SK-N-SH treated with all-trans-retinoic acid at 6 μM for 48 hours (cell line): ENCODE measurements at regions not wholly inside any gene's neighbourhood (a gene's known extent, or its start where the extent isn't known, plus 50 kb on each side); places are given as distances from the start of the nearest gene placed in this dataset.
"Not testable (repeated sequence)": the region's sequence is repeated elsewhere in the genome, so short reads cannot be mapped to it uniquely, and the experiment has no call there.

Experiments
- ATAC-seq: fragments of 200-7000 bp; cut with Tn5 transposase; 3 replicates; pipeline ENCODE4 v1.9.1; 2020; ENCODE audit warnings: mild to moderate bottlenecking, moderate library complexity
- BACH2 ChIP-seq: fragments of 250-450 bp; sonication (Bioruptor Pico); IDR thresholded peaks from 2 replicates; pipeline ENCODE4 v1.9.0; 2021; ENCODE audit warnings: mild to moderate bottlenecking, borderline replicate concordance
- CSDC2 ChIP-seq: fragments of 250-450 bp; sonication (Bioruptor Pico); IDR thresholded peaks from 2 replicates; pipeline ENCODE4 v1.5.0; 2020; ENCODE audit warnings: mild to moderate bottlenecking, moderate library complexity
- ESRRG ChIP-seq: fragments of 250-450 bp; sonication (Bioruptor Pico); IDR thresholded peaks from 2 replicates; pipeline ENCODE4 v1.6.1; 2021; ENCODE audit warnings: mild to moderate bottlenecking
- ISL1 ChIP-seq: fragments of 250-450 bp; sonication (Bioruptor Pico); IDR thresholded peaks from 2 replicates; pipeline ENCODE4 v2.1.2; 2022; ENCODE audit warnings: mild to moderate bottlenecking, moderate library complexity
- OSR1 ChIP-seq: fragments of 250-450 bp; sonication (Bioruptor Pico); IDR thresholded peaks from 2 replicates; pipeline ENCODE4 v1.8.0; 2022; ENCODE audit warnings: moderate library complexity, mild to moderate bottlenecking, inconsistent platforms
- PATZ1 ChIP-seq: fragments of 250-450 bp; sonication (Bioruptor Pico); IDR thresholded peaks from 2 replicates; pipeline ENCODE4 v1.8.0; 2020; ENCODE audit warnings: mild to moderate bottlenecking, moderate library complexity, borderline replicate concordance
- PPARA ChIP-seq: fragments of 250-450 bp; sonication (Bioruptor Pico); IDR thresholded peaks from 2 replicates; pipeline ENCODE4 v1.5.0; 2020; ENCODE audit warnings: mild to moderate bottlenecking, borderline replicate concordance
- RARB ChIP-seq: fragments of 250-450 bp; sonication (Bioruptor Pico); IDR thresholded peaks from 2 replicates; pipeline ENCODE4 v1.8.0; 2021; ENCODE audit warnings: mild to moderate bottlenecking, moderate library complexity
- SNAI2 ChIP-seq: fragments of 250-450 bp; sonication (Bioruptor Pico); IDR thresholded peaks from 2 replicates; pipeline ENCODE4 v1.5.0; 2020; ENCODE audit warnings: mild to moderate bottlenecking, moderate library complexity
- TCF4 ChIP-seq: fragments of 250-450 bp; sonication (Bioruptor Pico); IDR thresholded peaks from 2 replicates; pipeline ENCODE4 v1.8.0; 2021; ENCODE audit warnings: mild to moderate bottlenecking, moderate library complexity, borderline replicate concordance
- TOX ChIP-seq: fragments of 250-450 bp; sonication (Bioruptor Pico); IDR thresholded peaks from 2 replicates; pipeline ENCODE4 v1.8.0; 2021; ENCODE audit warnings: mild to moderate bottlenecking, moderate library complexity, borderline replicate concordance
- TSHZ2 ChIP-seq: fragments of 250-450 bp; sonication (Bioruptor Pico); IDR thresholded peaks from 2 replicates; pipeline ENCODE4 v1.5.0; 2020; ENCODE audit warnings: mild to moderate bottlenecking, moderate library complexity
- ZC3H10 ChIP-seq: fragments of 250-450 bp; sonication (Bioruptor Pico); IDR thresholded peaks from 2 replicates; pipeline ENCODE4 v1.5.1; 2021; ENCODE audit warnings: mild to moderate bottlenecking, moderate library complexity
- ZFP3 ChIP-seq: fragments of 250-450 bp; sonication (Bioruptor Pico); IDR thresholded peaks from 2 replicates; pipeline ENCODE4 v1.5.0; 2020; ENCODE audit warnings: mild to moderate bottlenecking, moderate library complexity
- ZNF565 ChIP-seq: fragments of 450-650 bp; formaldehyde crosslinking; conservative IDR thresholded peaks from 2 replicates; pipeline ENCODE4 v1.5.0; 2020; ENCODE audit warnings: low read depth, mild to moderate bottlenecking, moderate library complexity
- ZNF8 ChIP-seq: fragments of 450-650 bp; formaldehyde crosslinking; IDR thresholded peaks from 2 replicates; pipeline ENCODE4 v1.5.0; 2020; ENCODE audit warnings: mild to moderate bottlenecking, moderate library complexity
- TF ChIP-seq, protein P1 (sequence below): fragments of 250-450 bp; sonication (Bioruptor Pico); IDR thresholded peaks from 2 replicates; pipeline ENCODE4 v1.5.1; 2020; ENCODE audit warnings: low read depth, mild to moderate bottlenecking, moderate library complexity
- TF ChIP-seq, protein P2 (sequence below): fragments of 250-450 bp; sonication (Bioruptor Pico); IDR thresholded peaks from 2 replicates; pipeline ENCODE4 v1.8.0; 2021; ENCODE audit warnings: low read depth, mild to moderate bottlenecking, moderate library complexity, borderline replicate concordance
- TF ChIP-seq, protein P3 (sequence below): fragments of 250-450 bp; sonication (Bioruptor Pico); IDR thresholded peaks from 2 replicates; pipeline ENCODE4 v1.5.1; 2021; ENCODE audit warnings: mild to moderate bottlenecking, moderate library complexity

DNA sequence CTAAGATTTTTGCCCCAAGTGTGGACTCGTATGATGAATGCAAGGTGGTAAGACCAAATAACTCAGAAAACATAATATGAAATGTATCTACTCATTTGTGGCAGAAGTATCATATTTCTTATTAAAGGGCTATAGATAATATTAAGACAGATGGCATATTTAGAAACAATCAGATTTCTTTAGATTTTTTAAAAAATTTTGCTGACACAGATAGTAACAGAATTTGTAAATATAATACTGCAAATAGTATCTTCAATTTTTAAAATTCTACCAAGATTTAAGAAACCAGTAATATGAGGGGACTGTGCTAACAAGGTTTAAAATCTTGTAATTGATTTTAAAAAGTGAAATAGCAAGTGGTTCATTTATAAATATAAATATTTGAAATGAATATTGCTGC lies 1064.1 kb downstream of the DIPK2A start:
- no peak for ATAC-seq
- TF ChIP-seq BACH2 (CRISPR knock-in tag) = no peak
- no peak for TF ChIP-seq OSR1 (CRISPR knock-in tag)
- TF ChIP-seq RARB = no peak
- no peak for TF ChIP-seq TOX (CRISPR knock-in tag)
- TF ChIP-seq ZFP3 (CRISPR knock-in tag) = no peak
- TF ChIP-seq TCF4 (CRISPR knock-in tag) = no peak
- TF ChIP-seq, protein P1, sequence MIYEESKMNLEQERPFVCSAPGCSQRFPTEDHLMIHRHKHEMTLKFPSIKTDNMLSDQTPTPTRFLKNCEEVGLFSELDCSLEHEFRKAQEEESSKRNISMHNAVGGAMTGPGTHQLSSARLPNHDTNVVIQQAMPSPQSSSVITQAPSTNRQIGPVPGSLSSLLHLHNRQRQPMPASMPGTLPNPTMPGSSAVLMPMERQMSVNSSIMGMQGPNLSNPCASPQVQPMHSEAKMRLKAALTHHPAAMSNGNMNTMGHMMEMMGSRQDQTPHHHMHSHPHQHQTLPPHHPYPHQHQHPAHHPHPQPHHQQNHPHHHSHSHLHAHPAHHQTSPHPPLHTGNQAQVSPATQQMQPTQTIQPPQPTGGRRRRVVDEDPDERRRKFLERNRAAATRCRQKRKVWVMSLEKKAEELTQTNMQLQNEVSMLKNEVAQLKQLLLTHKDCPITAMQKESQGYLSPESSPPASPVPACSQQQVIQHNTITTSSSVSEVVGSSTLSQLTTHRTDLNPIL (CRISPR knock-in tag) = no peak
- no peak for TF ChIP-seq TSHZ2 (CRISPR knock-in tag)
- TF ChIP-seq PATZ1 (CRISPR knock-in tag) = no peak
- TF ChIP-seq ZC3H10 (CRISPR knock-in tag) = no peak
- TF ChIP-seq ISL1 (CRISPR knock-in tag) = no peak
- TF ChIP-seq, protein P2, sequence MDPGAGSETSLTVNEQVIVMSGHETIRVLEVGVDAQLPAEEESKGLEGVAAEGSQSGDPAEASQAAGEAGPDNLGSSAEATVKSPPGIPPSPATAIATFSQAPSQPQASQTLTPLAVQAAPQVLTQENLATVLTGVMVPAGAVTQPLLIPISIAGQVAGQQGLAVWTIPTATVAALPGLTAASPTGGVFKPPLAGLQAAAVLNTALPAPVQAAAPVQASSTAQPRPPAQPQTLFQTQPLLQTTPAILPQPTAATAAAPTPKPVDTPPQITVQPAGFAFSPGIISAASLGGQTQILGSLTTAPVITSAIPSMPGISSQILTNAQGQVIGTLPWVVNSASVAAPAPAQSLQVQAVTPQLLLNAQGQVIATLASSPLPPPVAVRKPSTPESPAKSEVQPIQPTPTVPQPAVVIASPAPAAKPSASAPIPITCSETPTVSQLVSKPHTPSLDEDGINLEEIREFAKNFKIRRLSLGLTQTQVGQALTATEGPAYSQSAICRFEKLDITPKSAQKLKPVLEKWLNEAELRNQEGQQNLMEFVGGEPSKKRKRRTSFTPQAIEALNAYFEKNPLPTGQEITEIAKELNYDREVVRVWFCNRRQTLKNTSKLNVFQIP (CRISPR knock-in tag) = no peak
- no peak for TF ChIP-seq ESRRG
- TF ChIP-seq ZNF8 (CRISPR knock-in tag) = no peak
- TF ChIP-seq, protein P3, sequence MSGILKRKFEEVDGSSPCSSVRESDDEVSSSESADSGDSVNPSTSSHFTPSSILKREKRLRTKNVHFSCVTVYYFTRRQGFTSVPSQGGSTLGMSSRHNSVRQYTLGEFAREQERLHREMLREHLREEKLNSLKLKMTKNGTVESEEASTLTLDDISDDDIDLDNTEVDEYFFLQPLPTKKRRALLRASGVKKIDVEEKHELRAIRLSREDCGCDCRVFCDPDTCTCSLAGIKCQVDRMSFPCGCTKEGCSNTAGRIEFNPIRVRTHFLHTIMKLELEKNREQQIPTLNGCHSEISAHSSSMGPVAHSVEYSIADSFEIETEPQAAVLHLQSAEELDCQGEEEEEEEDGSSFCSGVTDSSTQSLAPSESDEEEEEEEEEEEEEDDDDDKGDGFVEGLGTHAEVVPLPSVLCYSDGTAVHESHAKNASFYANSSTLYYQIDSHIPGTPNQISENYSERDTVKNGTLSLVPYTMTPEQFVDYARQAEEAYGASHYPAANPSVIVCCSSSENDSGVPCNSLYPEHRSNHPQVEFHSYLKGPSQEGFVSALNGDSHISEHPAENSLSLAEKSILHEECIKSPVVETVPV (CRISPR knock-in tag) = no peak
- no peak for TF ChIP-seq ZNF565 (CRISPR knock-in tag)

DNA sequence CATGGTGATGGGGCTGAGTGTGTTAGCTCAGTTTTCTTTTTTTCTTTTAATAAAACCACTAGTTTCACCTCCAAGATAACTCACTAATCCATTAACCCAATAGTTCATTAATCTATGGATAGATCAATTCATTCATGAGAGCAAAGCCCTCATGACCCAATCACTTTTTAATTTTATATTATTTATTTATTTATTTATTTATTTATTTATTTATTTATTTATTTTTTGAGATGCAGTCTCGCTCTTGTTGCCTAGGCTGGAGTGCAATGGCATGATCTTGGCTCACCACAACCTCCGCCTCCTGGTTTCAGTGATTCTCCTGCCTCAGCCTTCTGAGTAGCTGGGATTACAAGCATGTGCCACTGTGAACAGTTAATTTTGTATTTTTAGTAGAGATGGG lies 1082.4 kb downstream of the DIPK2A start:
- ATAC-seq = not testable (repeated sequence)

- TF ChIP-seq ZNF8 (CRISPR knock-in tag) (no peak), ZNF565 (CRISPR knock-in tag) (no peak), SNAI2 (CRISPR knock-in tag) (no peak), OSR1 (CRISPR knock-in tag) (no peak), ZFP3 (CRISPR knock-in tag) (no peak), CSDC2 (CRISPR knock-in tag) (no peak), PPARA (CRISPR knock-in tag) (no peak), RARB (no peak), ZC3H10 (CRISPR knock-in tag) (no peak), TOX (CRISPR knock-in tag) (no peak)
- TF ChIP-seq, protein P2 (CRISPR knock-in tag) = no peak
- TF ChIP-seq, protein P1 (CRISPR knock-in tag) = no peak
- TF ChIP-seq, all 23 proteins: peak for 0
- no peak for ATAC-seq
Observed at GRCh38 chr3:145055375-145056076, 1083.9 kb downstream of the DIPK2A start.
